ENCODE measurements at regions not wholly inside any gene's neighbourhood (a gene's known extent, or its start where the extent isn't known, plus 50 kb on each side); places are given as distances from the start of the nearest gene placed in this dataset.

GRCh38 chr13:50082426-50083281 lies 67.4 kb downstream of the KCNRG start:
- no peak for DNase-seq (ENCODE audit: extremely low spot score)
- intact Hi-C loops (cut with DNase I), result loop anchor here (2.0 to 10.0 kb wide), 5 partner anchors 40 to 830 kb away; partner anchors contain the start of gene SPRYD7
- WGBS, result 5% methylated on average over 26 of the region's 28 CpGs

GRCh38 chr13:50085063-50085462 lies 69.8 kb downstream of the KCNRG start:
- Histone ChIP-seq H3K27ac (replicated peaks in 1 of 4) (peak overlapping the region in 2 of 4 donors; percentile 30 to 38), H3K4me3 (peak overlapping the region; percentile 22 to 38 (median 30)), H3K4me1 (peaks cover 7 to 35% (median 30%) of the 10 kb centered on the region in 4 donors), H3K27me3 (no peaks in the 10 kb centered on the region), H3K9me3 (no peaks in the 10 kb centered on the region), H3K36me3 (no peaks in the 10 kb centered on the region)
- no peak for TF ChIP-seq EP300 (IDR thresholded peaks at IDR 0.05)
- peak; percentile 56 to 68 (median 61) for TF ChIP-seq CTCF (IDR thresholded peaks at IDR 0.05)
- intact Hi-C loops (cut with DNase I), result loop anchor here (10.0 kb wide), 1 partner anchor 720 kb away; no protein-coding TSS in a partner anchor
- 2% methylated on average over 4 of the region's 4 CpGs for WGBS
- DNase-seq (ENCODE audit: extremely low spot score), result no peak

More at GRCh38 chr13:50082426-50083281, 67.4 kb downstream of the KCNRG start:
- Histone ChIP-seq H3K4me1 (peaks cover 7 to 47% (median 38%) of the 10 kb centered on the region in 4 donors), H3K27ac (replicated peaks in 1 of 4) (peak overlapping the region; percentile 86 to 99 (median 92)), H3K27me3 (no peaks in the 10 kb centered on the region), H3K9me3 (no peaks in the 10 kb centered on the region), H3K4me3 (peak overlapping the region; percentile 69 to 87 (median 80)), H3K36me3 (no peaks in the 10 kb centered on the region)
- no peak for TF ChIP-seq POLR2A (IDR thresholded peaks at IDR 0.05; ENCODE audit: low read depth)
- peak in 1 of 2 donors; percentile 30 for TF ChIP-seq POLR2AphosphoS5 (IDR thresholded peaks at IDR 0.05)

GRCh38 chr13:50089633-50090032 lies 74.4 kb downstream of the KCNRG start:
- intact Hi-C loops (cut with DNase I), result loop anchor here (10.0 kb wide), 1 partner anchor 715 kb away; no protein-coding TSS in a partner anchor
- Histone ChIP-seq H3K27ac (replicated peaks in 1 of 4) (no peak overlapping the region), H3K36me3 (no peaks in the 10 kb centered on the region), H3K9me3 (no peaks in the 10 kb centered on the region), H3K27me3 (no peaks in the 10 kb centered on the region), H3K4me1 (peaks cover 6 to 19% (median 14%) of the 10 kb centered on the region in 4 donors), H3K4me3 (no peak overlapping the region)
- no peak for DNase-seq (ENCODE audit: extremely low spot score)
- TF ChIP-seq POLR2AphosphoS5 (IDR thresholded peaks at IDR 0.05) (no peak), POLR2A (IDR thresholded peaks at IDR 0.05; ENCODE audit: low read depth) (no peak), EP300 (IDR thresholded peaks at IDR 0.05) (no peak), CTCF (IDR thresholded peaks at IDR 0.05) (no peak)
- 100% methylated on average over 1 of the region's 1 CpG for WGBS

GRCh38 chr13:50090211-50090610 lies 75.0 kb downstream of the KCNRG start:
- Histone ChIP-seq H3K9me3 (no peaks in the 10 kb centered on the region), H3K27ac (replicated peaks in 1 of 4) (no peak overlapping the region)
- WGBS, result 96% methylated on average over 5 of the region's 5 CpGs

More at GRCh38 chr13:50090211-50090610, 75.0 kb downstream of the KCNRG start:
- H3K4me3 ChIP-seq, result no peak overlapping the region
- TF ChIP-seq EP300 (IDR thresholded peaks at IDR 0.05) (no peak), POLR2A (IDR thresholded peaks at IDR 0.05; ENCODE audit: low read depth) (no peak), CTCF (IDR thresholded peaks at IDR 0.05) (no peak), POLR2AphosphoS5 (IDR thresholded peaks at IDR 0.05) (no peak)
- H3K4me1 ChIP-seq, result peaks cover 6 to 13% (median 8%) of the 10 kb centered on the region in 4 donors
- intact Hi-C loops (cut with DNase I), result no loop called here
- H3K36me3 ChIP-seq, result no peaks in the 10 kb centered on the region
- no peaks in the 10 kb centered on the region for H3K27me3 ChIP-seq
- no peak for DNase-seq (ENCODE audit: extremely low spot score)

All from esophagus muscularis mucosa (tissue), 4 donors.